ENCODE measurements at regions not wholly inside any gene's neighbourhood (a gene's known extent, or its start where the extent isn't known, plus 50 kb on each side); places are given as distances from the start of the nearest gene placed in this dataset.

DNA sequence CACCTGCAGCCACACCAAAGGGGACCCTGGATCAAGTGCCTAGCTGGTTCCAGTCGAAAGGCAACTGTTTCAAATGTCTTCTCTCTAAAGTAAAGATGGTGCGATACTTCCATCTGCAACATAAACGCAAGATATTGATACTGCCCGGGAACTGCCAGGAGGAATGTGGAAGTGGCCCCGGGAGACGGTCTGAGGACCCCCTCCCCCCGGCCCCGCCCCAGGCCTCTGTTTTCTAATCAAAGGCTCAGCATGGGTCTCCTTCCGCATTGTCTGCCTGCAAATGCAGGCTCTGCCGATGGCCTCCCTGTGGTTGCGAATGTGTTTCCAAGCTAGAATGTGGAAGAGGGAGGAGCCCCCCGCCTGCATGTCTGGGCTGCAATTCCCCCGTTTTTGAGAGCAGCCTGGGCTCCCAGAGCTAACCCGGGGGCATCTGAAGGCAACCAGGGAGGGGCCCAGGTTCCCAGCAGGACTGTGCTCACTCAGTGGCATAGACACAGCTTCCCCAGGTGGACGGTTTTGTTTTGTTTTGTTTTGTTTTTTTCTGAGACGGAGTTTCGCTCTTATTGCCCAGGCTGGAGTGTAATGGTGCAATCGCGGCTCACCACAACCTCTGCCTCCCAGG is 223.9 kb upstream of the PPP2R2D start:
- no peak for FAIRE-seq

DNA sequence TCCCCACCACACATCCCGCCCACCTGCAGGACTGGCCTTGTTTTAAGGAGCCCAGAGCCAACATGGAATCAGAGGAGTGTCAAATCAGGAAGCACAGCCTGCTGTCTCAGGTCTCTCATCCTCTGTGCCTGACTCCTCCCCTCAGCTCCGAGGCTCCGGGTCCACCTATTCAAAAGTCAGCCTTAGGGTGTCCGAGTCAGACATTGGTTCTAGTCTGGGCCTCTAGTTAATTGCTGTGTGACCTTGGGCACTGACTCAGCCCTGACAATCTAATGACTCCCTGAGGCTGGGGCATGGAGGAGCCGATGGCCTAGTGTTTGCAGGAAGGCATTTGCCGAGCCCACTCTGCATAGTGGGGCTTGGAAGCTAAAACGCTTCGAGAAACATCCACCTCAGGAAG is 223.1 kb upstream of the PPP2R2D start:
- no peak for FAIRE-seq

DNA sequence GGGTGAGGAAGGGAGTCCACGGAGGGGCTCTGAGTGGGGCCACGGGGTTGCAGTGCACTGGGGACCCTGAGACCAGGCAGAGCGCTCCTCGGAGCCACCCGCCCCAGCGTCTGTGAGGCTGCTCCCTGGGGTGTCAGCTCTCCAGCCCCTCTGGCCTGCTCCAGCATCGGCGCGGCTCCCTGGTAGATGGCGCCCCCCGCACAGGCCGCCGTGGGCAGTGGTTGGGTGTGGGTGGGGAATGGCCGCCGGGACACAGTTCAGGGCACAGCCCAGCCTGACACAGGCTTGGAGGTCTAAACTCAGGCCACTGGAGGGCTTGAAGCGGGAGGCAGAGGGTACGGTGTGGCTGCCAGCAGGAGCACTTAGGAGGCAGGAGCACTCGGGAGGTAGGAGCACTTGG is 222.6 kb upstream of the PPP2R2D start:
- FAIRE-seq: no peak

DNA sequence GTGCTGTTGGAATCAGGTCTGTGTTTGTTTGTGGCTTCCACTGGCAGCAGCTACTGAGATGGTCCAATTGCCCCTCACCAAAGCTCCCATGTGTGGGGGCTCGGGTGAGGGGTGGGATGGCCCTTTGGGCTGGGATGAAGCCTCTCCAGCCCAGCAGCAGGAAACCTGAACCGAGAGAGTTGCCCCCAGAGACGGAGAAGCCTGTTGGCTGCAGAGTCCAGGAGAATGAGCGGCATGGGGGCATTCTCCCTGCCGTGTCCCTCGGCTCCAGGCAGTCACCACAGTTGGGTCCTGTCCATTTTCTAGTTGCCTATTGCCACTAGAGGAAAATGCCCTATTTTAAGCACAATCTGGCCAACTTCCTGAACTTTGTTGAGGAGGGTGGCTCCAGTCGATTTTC is 222.2 kb upstream of the PPP2R2D start:
- FAIRE-seq: no peak

DNA sequence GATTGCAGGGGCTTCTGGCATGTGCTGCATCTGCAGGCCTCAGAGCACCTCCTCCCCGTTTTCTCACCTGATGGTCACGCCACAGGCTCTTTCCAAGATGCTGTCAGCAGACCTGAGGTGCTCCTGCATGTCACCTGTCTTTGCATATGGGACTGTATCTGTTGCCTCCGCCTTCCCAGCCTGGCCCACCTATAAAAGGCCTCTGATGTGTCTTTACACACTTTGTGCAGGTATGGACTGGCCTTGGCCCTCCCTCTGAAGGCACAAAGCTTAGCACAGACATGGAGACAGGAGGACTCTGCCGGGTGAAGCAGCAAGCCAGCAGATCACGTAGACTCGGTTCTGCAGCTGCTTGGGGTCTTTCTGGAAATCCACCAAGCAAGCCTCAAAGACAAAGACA is 220.9 kb upstream of the PPP2R2D start:
- no peak for FAIRE-seq

DNA sequence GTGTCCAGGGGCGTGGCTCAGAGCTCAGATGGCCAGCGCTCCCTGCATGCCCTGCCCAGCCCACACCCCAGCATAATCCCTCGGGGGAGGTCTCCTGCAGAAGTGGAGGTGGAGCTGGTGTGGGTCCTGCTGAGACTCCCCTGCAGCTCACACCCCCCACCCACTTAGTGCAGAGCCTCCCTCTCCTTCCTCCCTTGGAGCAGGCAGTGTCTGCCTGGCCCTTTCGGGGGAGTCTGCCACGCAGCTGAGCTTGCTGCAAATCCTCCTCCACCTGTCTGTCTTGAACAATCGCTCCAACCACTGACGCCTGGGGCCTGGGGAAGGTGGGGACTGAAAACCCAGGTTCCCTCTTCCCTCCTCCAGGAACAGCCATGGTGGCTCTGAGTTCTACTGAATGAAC is 219.7 kb upstream of the PPP2R2D start:
- FAIRE-seq: no peak

DNA sequence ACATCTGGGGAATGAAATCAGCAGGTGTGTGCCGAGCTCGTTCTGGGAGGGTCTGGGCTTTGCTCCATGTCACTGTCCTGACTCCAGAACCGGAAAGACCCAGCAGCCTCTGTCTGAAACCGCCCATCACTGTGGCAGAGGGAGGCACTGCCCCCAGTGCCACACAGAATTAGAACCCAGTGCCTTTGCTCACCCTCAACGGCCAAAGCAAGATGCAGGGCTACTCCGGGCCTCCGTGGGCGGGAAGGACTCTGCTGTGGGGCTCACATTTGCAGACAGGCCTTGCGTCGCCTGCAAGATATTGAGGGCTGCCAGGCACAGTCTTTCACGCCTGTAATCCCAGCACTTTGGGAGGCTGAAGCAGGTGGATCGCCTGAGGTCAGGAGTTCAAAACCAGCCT is 219.2 kb upstream of the PPP2R2D start:
- FAIRE-seq: no peak

DNA sequence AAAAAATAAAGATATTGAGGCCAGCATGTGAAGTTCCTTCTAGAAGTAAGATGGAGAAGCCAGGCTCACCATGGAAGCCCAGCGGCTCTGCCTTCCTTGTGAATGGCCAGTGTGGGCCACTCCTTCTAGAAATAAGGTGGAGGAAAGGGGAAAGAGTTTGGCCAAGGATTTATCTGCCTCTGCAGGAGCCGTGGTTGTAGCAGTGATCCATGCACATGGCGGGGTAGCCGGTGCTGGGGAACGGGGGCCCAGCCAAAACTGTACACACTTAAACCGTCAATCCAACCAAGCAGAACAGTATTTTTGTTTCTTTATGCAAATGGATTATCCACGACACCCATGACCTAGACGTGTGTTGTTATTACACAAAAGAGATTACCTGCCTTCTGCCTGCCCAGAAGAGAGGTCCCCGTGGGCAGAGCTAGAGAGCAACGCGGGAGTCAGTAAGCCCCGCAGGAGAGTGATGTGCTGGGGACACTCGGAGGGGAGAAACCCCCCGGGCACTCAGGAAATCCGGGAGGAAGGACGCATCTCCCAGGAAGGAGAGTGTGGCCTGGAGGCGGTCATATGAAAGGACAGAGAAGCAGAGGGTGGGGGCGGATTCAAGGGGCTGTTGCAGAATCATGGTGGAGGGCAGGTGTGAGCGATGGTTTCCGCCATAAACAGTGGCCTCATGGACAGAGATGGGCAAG is 218.4 kb upstream of the PPP2R2D start:
- no peak for FAIRE-seq

DNA sequence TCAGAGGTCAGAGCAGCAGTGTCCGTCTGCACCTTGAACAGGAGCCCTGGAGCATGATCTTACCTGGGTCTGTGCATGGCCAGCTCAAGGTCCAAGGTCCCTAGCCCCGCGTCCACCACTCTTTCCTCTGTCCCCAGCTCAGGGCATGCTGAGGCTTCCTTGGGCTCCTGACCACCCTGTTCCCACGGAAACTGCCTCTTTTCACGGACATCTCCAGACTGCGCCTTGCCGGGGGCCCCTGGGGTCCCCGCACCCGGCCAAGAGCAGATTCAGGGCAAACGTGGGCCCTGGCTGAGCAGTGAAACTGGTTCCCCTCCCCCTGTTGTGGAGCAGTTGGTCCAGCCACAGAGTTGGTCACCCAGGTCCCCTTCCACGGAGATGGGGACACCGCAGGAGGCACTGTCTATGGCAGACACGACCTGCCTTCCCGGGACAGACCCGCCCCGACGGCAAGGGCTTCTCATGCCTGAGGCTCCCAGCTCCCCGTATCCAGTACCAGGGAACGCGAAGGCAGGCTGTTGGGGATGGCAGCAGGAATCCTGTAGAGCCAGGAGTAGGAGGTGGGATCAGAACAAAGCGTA is 217.4 kb upstream of the PPP2R2D start:
- no peak for FAIRE-seq

DNA sequence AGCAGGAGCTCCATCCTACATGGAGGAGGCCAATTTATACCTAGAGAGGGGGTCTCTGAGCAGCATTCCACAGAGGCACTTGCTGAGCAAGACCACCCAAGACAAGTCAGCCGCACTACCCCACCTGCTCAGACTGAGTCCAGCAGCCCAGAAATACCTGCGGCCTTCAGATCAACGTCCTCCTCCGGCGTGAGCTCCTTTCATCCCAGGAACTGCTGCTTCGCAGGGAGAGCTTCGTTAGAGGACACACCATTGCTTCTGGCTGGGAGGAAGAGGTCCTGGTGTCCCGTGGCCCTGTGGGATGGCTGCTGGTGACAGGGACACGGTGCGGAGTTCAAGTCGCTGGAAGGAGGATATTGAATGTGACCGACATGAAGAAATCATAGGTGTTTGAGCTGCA is 216.9 kb upstream of the PPP2R2D start:
- no peak for FAIRE-seq

DNA sequence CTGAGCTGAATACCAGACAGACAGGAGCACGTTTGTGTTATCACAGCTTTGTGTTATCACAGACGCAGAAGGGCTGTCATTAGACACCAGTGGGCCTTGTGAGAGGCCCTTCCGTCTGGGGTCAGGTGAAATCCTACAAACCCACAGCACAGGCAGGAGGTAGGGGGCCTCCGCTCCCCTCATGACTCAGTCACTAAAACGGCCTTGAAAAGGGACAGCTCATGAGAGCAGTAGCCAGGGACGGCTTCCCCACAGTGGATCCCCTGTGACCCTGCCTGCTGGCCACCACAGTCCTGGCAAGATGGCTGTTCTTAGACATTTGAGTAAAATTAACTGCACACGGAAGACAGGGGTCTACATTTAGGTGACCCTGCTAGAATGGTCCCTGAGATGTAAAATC is 215.8 kb upstream of the PPP2R2D start:
- FAIRE-seq: no peak

DNA sequence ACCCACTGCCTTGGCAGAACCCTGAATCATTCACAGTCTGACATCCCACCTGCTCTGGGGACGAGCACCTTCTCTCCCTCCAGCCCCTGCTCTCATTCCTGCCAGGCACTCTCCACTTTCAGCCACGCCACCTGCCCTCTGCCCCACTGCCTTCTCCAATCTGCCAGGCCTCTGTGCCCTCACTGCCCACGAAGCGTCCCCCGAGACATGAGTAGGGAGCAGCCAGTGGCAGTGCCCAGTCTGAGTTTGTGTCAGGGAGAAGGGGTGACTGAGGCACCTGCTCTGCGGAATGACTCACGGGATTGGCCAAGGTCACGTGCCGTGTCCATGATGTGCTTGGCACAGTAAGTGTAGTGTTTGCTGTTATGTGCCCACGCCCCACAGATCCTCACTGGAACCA is 215.2 kb upstream of the PPP2R2D start:
- FAIRE-seq: no peak

DNA sequence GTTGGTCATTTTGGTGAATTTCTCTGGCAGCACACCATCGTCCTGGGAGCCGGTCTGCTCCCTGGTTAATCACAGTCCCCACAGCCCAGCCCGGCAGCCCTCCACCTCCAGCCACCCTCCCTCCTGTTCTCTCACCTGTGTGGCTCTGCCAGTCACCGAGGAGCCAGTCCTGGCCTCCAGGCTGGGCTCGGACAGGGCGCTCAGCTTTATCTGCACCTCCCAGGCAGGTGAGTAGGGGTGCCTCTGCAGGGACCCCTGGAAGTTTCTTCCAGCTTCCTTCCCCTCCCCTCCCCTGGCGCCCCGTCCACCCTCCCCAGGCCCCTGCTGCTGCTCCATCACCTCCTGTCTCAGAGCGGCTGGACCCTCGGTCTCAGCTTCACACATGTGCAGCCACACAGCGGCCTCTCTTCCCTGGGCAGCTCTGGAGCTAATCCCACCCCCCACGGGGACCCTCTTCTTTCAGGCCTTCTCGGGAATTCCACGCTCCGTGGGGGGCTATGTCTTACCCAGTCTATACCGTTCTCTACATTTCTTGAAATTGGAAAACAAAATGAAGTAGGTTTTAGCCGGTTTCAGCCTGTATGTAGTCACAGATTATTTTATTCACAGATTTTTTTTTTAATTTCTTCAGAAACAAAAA is 213.9 kb upstream of the PPP2R2D start:
- FAIRE-seq: no peak

DNA sequence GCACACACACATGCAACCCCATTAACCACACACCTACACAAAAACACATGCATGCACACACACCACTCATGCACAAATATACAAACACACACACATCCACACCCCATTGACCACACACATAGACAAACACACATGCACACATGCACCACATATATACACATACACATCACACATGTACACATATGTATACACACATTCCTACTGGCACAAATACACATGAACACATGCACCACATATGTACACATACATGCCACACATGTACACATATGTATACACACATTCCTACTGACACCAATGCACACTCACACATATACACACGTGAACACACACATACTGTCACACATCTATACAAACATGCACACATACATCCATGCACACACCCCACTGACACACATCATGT is 212.5 kb upstream of the PPP2R2D start:
- no peak for FAIRE-seq

DNA sequence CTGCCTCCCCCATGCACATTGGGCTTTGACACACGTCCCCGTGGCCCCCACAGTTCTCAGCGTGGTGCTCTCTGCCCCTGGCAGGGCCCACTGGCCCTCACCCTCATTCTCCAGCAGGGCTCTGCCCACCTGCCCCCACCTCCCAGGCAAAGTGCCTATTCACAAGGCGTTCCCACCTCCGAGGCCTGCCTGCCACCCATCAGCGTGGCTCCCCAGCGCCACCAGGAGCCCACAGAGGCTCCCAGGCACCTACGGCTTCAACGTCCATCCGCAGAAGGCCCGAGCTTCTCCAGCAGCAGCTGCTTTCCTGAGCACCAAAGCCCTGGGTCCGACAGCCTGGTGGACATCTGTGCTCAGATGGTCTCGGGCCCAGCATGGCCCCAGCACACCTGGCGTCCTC is 211.8 kb upstream of the PPP2R2D start:
- no peak for FAIRE-seq

DNA sequence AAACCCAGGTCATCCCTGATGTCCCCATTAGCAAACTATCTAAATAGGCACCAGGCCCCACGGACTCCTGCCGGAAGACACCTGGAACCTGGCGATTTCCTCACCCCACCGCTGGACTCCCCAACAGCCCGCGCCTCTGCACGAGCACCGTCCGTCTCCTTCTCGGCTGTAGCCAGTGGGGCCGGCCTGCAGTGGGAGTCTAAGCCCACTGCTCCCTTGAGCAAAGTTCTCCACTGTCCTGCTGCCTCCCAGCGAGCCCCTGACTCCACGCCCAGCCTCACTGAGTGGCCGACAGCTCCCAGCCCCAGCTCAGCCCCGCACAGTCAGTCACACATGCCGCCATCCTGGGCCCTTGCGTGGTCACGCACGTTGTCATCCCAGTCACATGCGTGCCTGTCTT is 211.3 kb upstream of the PPP2R2D start:
- FAIRE-seq: no peak

DNA sequence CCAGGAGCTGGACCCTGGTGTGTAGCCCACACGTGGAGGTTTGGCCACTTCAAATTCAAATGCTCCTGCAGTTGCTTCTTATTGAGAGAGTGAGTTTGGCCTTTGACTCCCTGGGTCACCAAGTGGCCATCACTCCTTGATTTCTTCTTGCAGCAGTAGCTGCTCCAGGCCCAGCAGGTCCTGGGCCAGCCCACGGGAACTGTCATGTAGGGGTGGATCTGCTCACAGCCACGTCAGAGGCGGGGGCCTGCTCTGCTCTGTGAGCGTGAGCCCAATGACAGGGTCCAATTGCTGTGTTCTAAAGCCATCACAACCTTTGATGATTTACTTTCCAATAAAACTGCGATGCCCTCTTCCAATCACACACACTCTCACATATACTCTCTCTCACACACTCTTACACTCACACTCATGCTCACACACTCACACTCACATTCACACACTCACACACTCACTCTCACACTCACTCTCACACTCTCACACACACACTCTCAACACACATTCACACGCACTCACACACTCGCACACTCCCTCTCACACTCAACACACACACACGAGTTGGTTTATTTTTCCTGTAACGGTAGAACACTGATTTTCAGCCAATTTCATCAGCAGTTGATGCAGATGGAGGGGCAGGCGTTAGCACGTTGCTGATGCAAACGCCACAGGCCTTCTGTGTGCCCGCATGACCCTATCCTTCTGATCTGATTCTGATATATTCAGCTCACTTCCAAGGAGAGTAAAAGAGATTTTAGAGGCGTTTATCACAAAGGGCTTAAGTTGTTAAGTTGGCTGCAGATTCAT is 210.7 kb upstream of the PPP2R2D start:
- no peak for FAIRE-seq

DNA sequence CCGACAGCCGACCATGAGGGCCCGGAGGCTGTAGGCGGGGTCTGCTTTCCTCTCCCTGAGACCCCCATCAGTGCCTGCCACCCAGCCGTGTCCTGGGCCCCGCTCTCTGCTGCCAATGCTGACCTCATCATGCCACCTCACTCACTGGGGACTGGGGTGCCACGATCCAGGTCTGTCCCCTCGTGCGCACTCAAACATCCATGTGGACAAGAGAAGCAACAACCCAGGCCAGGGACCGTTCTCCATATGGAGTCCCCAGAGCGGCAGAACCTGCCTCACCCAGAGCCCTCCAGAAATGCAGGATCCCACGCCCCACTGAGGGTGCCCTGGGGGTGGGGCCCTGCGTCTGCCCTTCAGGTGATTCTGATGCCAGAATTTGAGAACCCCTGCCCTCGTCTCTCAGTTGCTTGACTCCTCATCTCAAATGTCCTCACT is 210.0 kb upstream of the PPP2R2D start:
- FAIRE-seq: no peak

DNA sequence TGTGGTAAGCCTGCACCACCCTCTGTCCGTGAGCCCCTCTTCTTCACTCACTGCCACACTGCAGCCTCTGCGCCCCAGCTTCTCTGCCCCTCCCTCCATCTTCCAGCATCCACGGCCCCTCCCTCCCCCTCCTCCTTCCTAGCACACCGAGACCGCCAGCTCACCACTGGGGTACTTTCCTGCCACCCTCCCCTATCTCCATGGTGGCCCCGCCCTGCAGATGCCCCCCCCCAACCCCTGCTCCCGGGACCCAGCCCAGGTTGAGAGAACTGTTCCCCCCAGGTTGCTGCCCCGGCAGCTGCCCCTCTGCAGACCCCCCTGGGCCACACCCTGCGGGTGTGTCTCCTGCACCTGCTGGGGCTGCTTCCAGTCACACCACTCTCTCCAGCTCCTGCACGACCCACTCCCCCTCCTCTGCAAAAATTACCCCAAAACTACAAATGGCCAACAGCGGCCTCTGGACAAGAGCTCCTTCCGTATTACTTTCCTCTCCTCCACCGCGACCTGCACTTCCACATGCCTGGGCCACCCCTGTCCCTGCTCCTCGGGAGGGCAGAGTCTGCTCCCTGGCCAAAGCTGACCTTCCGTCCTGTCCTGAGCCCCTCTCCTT is 209.2 kb upstream of the PPP2R2D start:
- FAIRE-seq: no peak

DNA sequence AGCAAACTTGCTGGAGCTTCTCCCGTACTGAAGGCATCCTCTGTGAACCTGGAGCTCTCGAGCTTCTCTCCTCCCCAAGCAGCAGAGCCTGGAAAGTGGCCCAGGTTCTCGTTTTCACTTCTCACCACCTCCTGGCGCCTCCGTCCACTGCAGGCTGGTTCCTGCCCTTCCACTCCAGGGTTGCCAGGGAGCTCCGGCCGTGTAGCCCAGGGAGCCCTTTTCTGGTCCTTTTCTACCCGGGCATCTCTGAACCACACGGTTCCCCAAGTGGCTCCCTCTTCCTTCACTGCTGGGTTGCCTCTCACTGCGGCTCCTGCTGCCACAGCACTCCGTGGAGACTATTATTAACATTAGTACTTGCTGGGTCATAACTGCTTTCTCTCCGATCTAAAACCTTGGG is 208.6 kb upstream of the PPP2R2D start:
- FAIRE-seq: no peak

DNA sequence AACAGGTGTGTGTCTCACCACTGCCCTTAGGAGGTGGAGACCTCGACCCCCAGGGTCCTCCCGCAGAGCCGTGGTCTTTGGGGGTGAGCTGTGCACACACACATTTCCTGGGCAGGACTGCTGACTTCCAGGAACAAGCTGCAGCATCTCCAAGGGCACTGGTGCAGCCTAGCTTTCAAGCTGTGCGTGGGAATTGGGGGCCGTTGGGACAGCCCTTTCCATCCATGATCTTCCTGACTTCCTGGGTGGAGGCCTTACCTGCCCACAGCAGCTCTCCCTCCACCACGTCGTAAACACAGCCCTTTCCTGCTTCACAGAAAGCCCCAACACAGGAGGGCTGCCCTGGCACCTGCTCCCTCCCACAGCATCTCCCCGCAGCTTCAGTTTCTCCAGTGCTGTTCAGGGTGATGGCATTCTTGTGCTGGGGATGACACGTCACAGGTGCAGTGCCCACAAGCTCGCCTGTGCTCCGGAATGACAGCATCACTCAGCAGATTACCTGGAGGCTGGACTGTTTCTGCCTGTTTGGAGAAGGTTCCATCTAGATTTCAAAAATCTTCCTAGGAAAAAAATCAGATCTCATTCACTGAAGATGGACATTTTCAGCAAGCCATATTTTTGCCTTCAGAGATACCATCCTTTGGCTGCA is 208.0 kb upstream of the PPP2R2D start:
- FAIRE-seq: no peak

DNA sequence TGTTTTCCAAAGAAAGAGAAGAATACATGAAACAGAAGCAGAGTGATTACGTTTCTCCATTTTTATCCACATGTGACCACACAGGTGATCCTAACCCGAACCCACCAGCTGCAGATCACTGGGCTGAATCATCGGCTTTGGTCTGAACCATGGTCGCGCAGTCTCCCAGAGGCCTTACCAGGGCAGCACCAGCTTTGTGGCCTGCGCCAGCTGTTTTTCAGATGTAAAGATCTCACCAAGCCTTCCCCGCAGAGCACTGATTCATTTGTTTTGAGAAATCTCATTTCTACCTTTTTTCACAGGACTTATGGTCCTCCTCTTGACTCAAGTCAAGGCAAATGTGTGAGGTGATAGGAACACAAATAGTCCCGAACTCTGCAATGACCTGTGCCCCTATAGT is 207.0 kb upstream of the PPP2R2D start:
- no peak for FAIRE-seq
